ENCODE measurements at regions not wholly inside any gene's neighbourhood (a gene's known extent, or its start where the extent isn't known, plus 50 kb on each side); places are given as distances from the start of the nearest gene placed in this dataset.

DNA sequence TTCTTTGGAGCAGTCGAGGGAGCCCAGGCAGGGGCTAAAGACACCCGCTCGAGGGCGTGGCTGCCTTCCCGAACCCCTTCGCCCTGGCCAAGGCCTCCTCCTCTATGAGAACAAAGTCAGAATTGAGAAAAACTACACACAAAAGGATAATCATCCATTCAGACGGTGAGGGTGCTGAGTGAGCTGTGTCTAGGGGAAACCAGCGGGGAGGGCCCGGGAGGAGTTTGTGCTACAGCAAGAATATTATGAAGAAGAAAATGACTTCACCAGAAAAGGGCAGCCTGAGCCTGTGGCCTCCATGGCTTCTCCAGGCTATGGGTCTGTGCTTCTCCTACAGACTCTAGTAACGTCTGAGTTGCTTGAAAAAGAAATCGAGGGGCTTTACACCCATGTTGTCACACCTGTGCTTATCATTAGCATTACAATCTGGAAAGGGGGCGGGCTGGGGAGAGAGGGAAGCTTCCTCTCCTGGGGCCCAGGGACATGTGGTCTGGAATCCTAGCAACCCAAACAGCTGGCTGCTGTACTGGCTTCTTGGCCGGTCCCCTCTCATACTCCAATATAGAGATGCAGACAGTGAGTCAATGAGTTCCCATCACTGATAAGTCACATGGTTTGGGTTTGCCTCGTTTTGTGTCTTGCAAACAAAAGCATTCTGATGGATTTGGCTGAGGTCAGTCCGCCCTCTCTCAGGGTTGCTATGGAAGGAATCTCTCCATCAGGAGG lies 52.0 kb upstream of the ARL4C start:
- Histone ChIP-seq H3K79me1 (ENCODE audit: low read length) (no peaks in the 10 kb centered on the region), H3K14ac (ENCODE audit: low read length) (no peak overlapping the region), H3K4ac (ENCODE audit: low read depth, low read length) (no peak overlapping the region), H3K79me2 (ENCODE audit: control insufficient read depth, insufficient read depth, low read length, poor library complexity) (no peaks in the 10 kb centered on the region), H2BK120ac (ENCODE audit: insufficient read depth, low read length, poor library complexity) (no peak overlapping the region), H4K8ac (ENCODE audit: low read depth, low read length) (no peak overlapping the region), H2AFZ (ENCODE audit: insufficient read depth, low read length, poor library complexity) (no peak overlapping the region), H4K91ac (ENCODE audit: low read depth, low read length) (no peak overlapping the region), H4K12ac (ENCODE audit: low read depth, low read length) (no peak overlapping the region), H3K9ac (ENCODE audit: low read length) (no peak overlapping the region), H2AK5ac (ENCODE audit: low read length) (no peak overlapping the region), H3K4me3 (ENCODE audit: low read depth, low read length) (no peak overlapping the region), H3K18ac (ENCODE audit: low read length) (no peak overlapping the region), H2BK12ac (ENCODE audit: low read length) (no peak overlapping the region), H3K36me3 (ENCODE audit: control insufficient read depth in 1 of 2, insufficient read depth in 2 of 2, low read length in 2 of 2) (no peaks in the 10 kb centered on the region), H3K9me3 (ENCODE audit: insufficient read depth, low read depth, low read length) (no peaks in the 10 kb centered on the region), H3K4me1 (ENCODE audit: control insufficient read depth in 1 of 2, insufficient read depth in 2 of 2, low read length in 2 of 2) (no peaks in the 10 kb centered on the region), H3K27me3 (ENCODE audit: insufficient read depth, low read length) (no peaks in the 10 kb centered on the region), H2BK5ac (ENCODE audit: low read depth, low read length, poor library complexity) (no peak overlapping the region), H3K23ac (ENCODE audit: low read length) (no peak overlapping the region), H3K27ac (ENCODE audit: low read depth, low read length) (no peak overlapping the region), H3K4me2 (ENCODE audit: low read length) (no peak overlapping the region)
- no CpG with 5 or more reads among the region's 15 CpGs for WGBS (ENCODE audit: extremely low coverage, insufficient coverage, insufficient read length)
- DNase-seq: no peak

DNA sequence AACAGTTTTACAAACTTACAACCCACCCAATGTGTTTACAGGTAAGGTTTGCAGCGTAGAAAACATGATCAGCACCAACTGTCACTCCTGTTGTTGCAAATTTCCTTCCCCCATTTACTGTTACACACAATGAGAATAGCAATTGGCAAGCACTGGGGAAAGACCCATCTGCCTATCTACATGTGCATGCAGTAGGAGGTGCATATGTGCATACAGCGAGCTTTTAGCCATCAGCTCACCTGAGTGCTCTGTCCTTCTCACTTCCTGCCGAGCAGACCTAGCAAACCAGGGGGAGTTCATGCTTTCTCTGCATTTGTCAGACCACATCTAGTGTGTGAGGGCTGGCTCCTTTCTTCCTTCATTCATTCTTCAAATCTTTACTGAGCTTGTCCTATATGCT lies 49.9 kb upstream of the ARL4C start:
- Histone ChIP-seq H3K14ac (ENCODE audit: low read length) (no peak overlapping the region), H3K36me3 (ENCODE audit: control insufficient read depth in 1 of 2, insufficient read depth in 2 of 2, low read length in 2 of 2) (no peaks in the 10 kb centered on the region), H3K4me1 (ENCODE audit: control insufficient read depth in 1 of 2, insufficient read depth in 2 of 2, low read length in 2 of 2) (no peaks in the 10 kb centered on the region), H3K4me2 (ENCODE audit: low read length) (no peak overlapping the region), H2BK120ac (ENCODE audit: insufficient read depth, low read length, poor library complexity) (no peak overlapping the region), H4K91ac (ENCODE audit: low read depth, low read length) (no peak overlapping the region), H3K4ac (ENCODE audit: low read depth, low read length) (no peak overlapping the region), H4K12ac (ENCODE audit: low read depth, low read length) (no peak overlapping the region), H3K9me3 (ENCODE audit: insufficient read depth, low read depth, low read length) (no peaks in the 10 kb centered on the region), H3K23ac (ENCODE audit: low read length) (no peak overlapping the region), H2BK5ac (ENCODE audit: low read depth, low read length, poor library complexity) (no peak overlapping the region), H3K18ac (ENCODE audit: low read length) (no peak overlapping the region), H3K79me1 (ENCODE audit: low read length) (no peaks in the 10 kb centered on the region), H2AK5ac (ENCODE audit: low read length) (no peak overlapping the region), H3K27me3 (ENCODE audit: insufficient read depth, low read length) (no peaks in the 10 kb centered on the region), H3K4me3 (ENCODE audit: low read depth, low read length) (no peak overlapping the region), H3K79me2 (ENCODE audit: control insufficient read depth, insufficient read depth, low read length, poor library complexity) (no peaks in the 10 kb centered on the region), H3K27ac (ENCODE audit: low read depth, low read length) (no peak overlapping the region), H2AFZ (ENCODE audit: insufficient read depth, low read length, poor library complexity) (no peak overlapping the region), H3K9ac (ENCODE audit: low read length) (no peak overlapping the region), H4K8ac (ENCODE audit: low read depth, low read length) (no peak overlapping the region), H2BK12ac (ENCODE audit: low read length) (no peak overlapping the region)
- DNase-seq: no peak
- WGBS (ENCODE audit: extremely low coverage, insufficient coverage, insufficient read length): no CpG with 5 or more reads among the region's 3 CpGs

Measured in trophoblast cell (in vitro differentiated cells and primary cell).